SU-DHL-6 (cell line): ENCODE measurements at regions not wholly inside any gene's neighbourhood (a gene's known extent, or its start where the extent isn't known, plus 50 kb on each side); places are given as distances from the start of the nearest gene placed in this dataset.

Experiments used
- H2AFZ ChIP-seq: fragments of 200-600 bp; sonication (generic); 2 replicates; pipeline ENCODE4 v1.6.1; 2014; ENCODE audit warnings: low read depth, mild to moderate bottlenecking, moderate library complexity, mixed read lengths, antibody characterized with exemption, low read length; ENCODE audit not compliant: severe bottlenecking
- H3F3A ChIP-seq: fragments of 200-600 bp; shearing (Covaris generic); 2 replicates; pipeline ENCODE4 v1.6.0; 2016; ENCODE audit warnings: antibody characterized with exemption, mild to moderate bottlenecking; ENCODE audit not compliant: insufficient read depth
- H3K27ac ChIP-seq: fragments of 200-600 bp; sonication (generic); 2 replicates; pipeline ENCODE4 v1.5.1; 2016; ENCODE audit warnings: low read depth, mild to moderate bottlenecking, low read length, moderate library complexity, mixed read lengths
- H3K27me3 ChIP-seq: fragments of 200-600 bp; sonication (generic), shearing (Covaris generic); 2 replicates; pipeline ENCODE4 v1.6.0; 2014; ENCODE audit warnings: mild to moderate bottlenecking, low read length
- H3K36me3 ChIP-seq: fragments of 200-600 bp; sonication (generic); 2 replicates; pipeline ENCODE4 v1.6.1; 2014; ENCODE audit warnings: mild to moderate bottlenecking, low read length, mixed read lengths
- H3K4me2 ChIP-seq: fragments of 300-600, 200-600 bp; shearing (Covaris generic), sonication (generic); 2 replicates; pipeline ENCODE4 v1.6.0; 2014; ENCODE audit warnings: low read length, low read depth, mild to moderate bottlenecking; ENCODE audit not compliant: poor library complexity, severe bottlenecking
- H3K4me3 ChIP-seq: fragments of 200-600 bp; sonication (generic); 2 replicates; pipeline ENCODE4 v1.5.1; 2014; ENCODE audit warnings: antibody characterized with exemption, low read length, mild to moderate bottlenecking, mixed read lengths; ENCODE audit not compliant: insufficient read depth, poor library complexity, severe bottlenecking
- H3K79me2 ChIP-seq: fragments of 200-600 bp; sonication (generic); 2 replicates; pipeline ENCODE4 v1.6.1; 2014; ENCODE audit warnings: mild to moderate bottlenecking, low read length, moderate library complexity; ENCODE audit not compliant: insufficient read depth
- H3K9ac ChIP-seq: fragments of 200-600 bp; sonication (generic); 2 replicates; pipeline ENCODE4 v1.7.0; 2014; ENCODE audit warnings: mild to moderate bottlenecking, low read length
- H3K9me2 ChIP-seq: fragments of 200-600 bp; sonication (generic); replicated peaks from 2 replicates; pipeline ENCODE4 v1.6.1; 2014; ENCODE audit warnings: low read length; ENCODE audit not compliant: insufficient read depth
- H3K9me3 ChIP-seq: fragments of 200-600 bp; sonication (generic); 2 replicates; pipeline ENCODE4 v1.6.1; 2014; ENCODE audit warnings: low read length, mixed read lengths; ENCODE audit not compliant: insufficient read depth
- H4K20me1 ChIP-seq: fragments of 200-600 bp; sonication (generic); 2 replicates; pipeline ENCODE4 v1.6.1; 2014; ENCODE audit warnings: low read depth, mild to moderate bottlenecking, antibody characterized with exemption, low read length, moderate library complexity, mixed read lengths
- EZH2phosphoT487 ChIP-seq: fragments of 200-600 bp; sonication (generic), shearing (Covaris generic); conservative IDR thresholded peaks from 2 replicates; pipeline ENCODE4 v1.6.1; 2018; ENCODE audit warnings: mild to moderate bottlenecking, antibody characterized with exemption, low read length, moderate library complexity, mixed read lengths
- TF ChIP-seq, protein P1 (sequence below): fragments of 200-600 bp; sonication (generic); IDR thresholded peaks from one replicate; pipeline ENCODE4 v1.5.1; 2017; ENCODE audit warnings: antibody characterized with exemption, mild to moderate bottlenecking, low read length, moderate library complexity; ENCODE audit not compliant: insufficient read depth, poor library complexity, severe bottlenecking

DNA sequence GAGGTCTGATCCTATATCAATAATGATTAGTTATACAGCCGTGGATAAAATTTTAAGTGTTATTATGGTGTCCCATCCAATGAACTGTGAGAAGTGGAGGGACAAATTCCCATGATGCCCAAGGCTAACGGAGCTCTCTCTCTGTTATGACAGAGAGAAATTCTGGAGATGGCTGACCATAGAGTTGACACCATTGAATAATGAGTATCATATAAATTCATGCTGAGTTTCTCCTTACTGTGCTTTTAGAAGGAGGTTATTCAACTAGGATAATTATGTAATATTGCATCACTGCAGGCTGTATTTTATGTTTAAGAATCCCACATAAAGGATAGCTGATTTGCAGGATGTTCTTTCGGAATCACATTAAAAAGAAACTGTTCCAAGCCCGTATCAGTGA lies 82.9 kb downstream of the PYDC2 start:
- Histone ChIP-seq H3K27ac (no peak overlapping the region), H3K4me2 (no peak overlapping the region), H4K20me1 (no peaks in the 10 kb centered on the region), H3K9me3 (no peaks in the 10 kb centered on the region), H3F3A (no peaks in the 10 kb centered on the region), H3K9me2 (no peaks in the 10 kb centered on the region), H3K4me3 (no peak overlapping the region), H3K36me3 (no peaks in the 10 kb centered on the region), H2AFZ (no peak overlapping the region), H3K79me2 (no peaks in the 10 kb centered on the region), H3K9ac (no peak overlapping the region), H3K27me3 (no peaks in the 10 kb centered on the region)
- no peak for TF ChIP-seq EZH2phosphoT487
- TF ChIP-seq, protein P1, sequence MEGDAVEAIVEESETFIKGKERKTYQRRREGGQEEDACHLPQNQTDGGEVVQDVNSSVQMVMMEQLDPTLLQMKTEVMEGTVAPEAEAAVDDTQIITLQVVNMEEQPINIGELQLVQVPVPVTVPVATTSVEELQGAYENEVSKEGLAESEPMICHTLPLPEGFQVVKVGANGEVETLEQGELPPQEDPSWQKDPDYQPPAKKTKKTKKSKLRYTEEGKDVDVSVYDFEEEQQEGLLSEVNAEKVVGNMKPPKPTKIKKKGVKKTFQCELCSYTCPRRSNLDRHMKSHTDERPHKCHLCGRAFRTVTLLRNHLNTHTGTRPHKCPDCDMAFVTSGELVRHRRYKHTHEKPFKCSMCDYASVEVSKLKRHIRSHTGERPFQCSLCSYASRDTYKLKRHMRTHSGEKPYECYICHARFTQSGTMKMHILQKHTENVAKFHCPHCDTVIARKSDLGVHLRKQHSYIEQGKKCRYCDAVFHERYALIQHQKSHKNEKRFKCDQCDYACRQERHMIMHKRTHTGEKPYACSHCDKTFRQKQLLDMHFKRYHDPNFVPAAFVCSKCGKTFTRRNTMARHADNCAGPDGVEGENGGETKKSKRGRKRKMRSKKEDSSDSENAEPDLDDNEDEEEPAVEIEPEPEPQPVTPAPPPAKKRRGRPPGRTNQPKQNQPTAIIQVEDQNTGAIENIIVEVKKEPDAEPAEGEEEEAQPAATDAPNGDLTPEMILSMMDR, result no peak

DNA sequence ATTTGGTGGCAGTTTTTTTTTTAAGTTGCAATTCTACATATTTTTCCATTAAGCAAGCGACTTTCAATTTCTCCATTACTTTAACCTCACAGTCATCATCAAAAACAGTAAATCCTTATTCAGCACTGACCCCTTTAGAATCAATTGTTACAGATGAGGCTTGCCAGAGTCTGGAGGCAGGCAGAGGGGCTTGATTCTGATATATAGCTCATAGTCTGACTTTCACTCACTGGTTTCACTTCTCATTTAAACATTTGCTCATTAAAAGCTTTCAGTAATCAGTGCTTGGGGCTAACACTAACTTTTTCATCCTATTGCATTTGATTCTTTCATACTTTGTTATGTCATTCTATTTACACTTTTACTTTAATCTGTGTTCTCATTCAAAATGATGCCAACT lies 88.4 kb downstream of the PYDC2 start:
- Histone ChIP-seq H3K9ac (no peak overlapping the region), H3K9me3 (no peaks in the 10 kb centered on the region), H2AFZ (no peak overlapping the region), H3K79me2 (no peaks in the 10 kb centered on the region), H3K36me3 (no peaks in the 10 kb centered on the region), H3K27ac (no peak overlapping the region), H3K4me2 (no peak overlapping the region), H3K9me2 (no peaks in the 10 kb centered on the region), H3F3A (no peaks in the 10 kb centered on the region), H4K20me1 (no peaks in the 10 kb centered on the region), H3K27me3 (no peaks in the 10 kb centered on the region), H3K4me3 (no peak overlapping the region)
- TF ChIP-seq, protein P1, result no peak
- no peak for TF ChIP-seq EZH2phosphoT487

DNA sequence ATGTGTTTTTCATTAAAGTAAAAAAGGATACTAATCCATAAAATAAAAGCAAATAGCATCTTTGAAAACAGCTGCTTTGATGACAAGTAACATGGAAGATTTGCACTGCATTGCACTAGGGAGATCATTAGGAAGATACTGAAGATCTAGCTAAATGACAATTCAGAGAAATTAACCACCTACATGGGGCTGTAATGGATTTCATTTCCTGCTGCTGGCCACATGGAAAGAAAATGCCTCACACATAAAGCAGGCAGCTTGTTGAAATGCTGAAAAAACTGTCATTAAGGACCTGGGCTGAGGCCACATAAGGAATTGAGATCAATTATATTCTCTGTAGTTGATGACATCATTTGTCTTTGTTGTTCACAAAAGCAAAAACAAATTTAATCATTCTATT lies 94.1 kb downstream of the PYDC2 start:
- H3K27ac ChIP-seq, result no peak overlapping the region
- no peaks in the 10 kb centered on the region for H3K9me2 ChIP-seq
- H3F3A ChIP-seq, result no peaks in the 10 kb centered on the region
- H3K9me3 ChIP-seq, result no peaks in the 10 kb centered on the region; the same call in 1 of the 2 replicates
- H3K9ac ChIP-seq, result no peak overlapping the region
- H3K4me2 ChIP-seq, result no peak overlapping the region
- no peak overlapping the region for H2AFZ ChIP-seq
- TF ChIP-seq EZH2phosphoT487, result no peak
- TF ChIP-seq, protein P1, result no peak
- no peak overlapping the region for H3K4me3 ChIP-seq
- no peaks in the 10 kb centered on the region for H3K36me3 ChIP-seq
- no peaks in the 10 kb centered on the region for H4K20me1 ChIP-seq
- H3K27me3 ChIP-seq, result no peaks in the 10 kb centered on the region
- H3K79me2 ChIP-seq, result no peaks in the 10 kb centered on the region
